Thyroid gland (tissue), 4 donors: ENCODE measurements at regions not wholly inside any gene's neighbourhood (a gene's known extent, or its start where the extent isn't known, plus 50 kb on each side); places are given as distances from the start of the nearest gene placed in this dataset.

ENCODE experiments used
- DNase-seq, 2 donors: peaks; one replicate each; pipeline ENCODE4 v3.0.0-alpha.2; 2019
- H3K27ac ChIP-seq, 3 donors: fragments of 200-600 bp; sonication (generic); 1 replicate in 2 of 3; 2 replicates in 1 of 3; pipeline ENCODE4 v1.5.1; 2016 to 2019; ENCODE audit warnings: mild to moderate bottlenecking in 1 of 3, moderate library complexity in 1 of 3
- H3K27me3 ChIP-seq: fragments of 200-600 bp; sonication (generic); one replicate; pipeline ENCODE4 v1.5.1; 2019
- H3K36me3 ChIP-seq, 2 donors: fragments of 200-600 bp; sonication (generic); one replicate each; pipeline ENCODE4 v1.5.1; 2016 to 2019
- H3K4me1 ChIP-seq, 2 donors: fragments of 200-600 bp; sonication (generic); one replicate each; pipeline ENCODE4 v1.5.1; 2017 to 2019
- H3K4me3 ChIP-seq, 3 donors: fragments of 200-600 bp; sonication (generic); replicated peaks in 1 of 3; 1 replicate in 2 of 3; 2 replicates in 1 of 3; pipeline ENCODE4 v1.5.1; 2016; ENCODE audit warnings: mild to moderate bottlenecking in 1 of 3
- H3K9me3 ChIP-seq: fragments of 200-600 bp; sonication (generic); one replicate; pipeline ENCODE4 v1.5.1; 2017
- POLR2A ChIP-seq, 2 donors: fragments of 450-650 bp; IDR thresholded peaks; one replicate each; pipeline ENCODE4 v1.6.1; 2017; ENCODE audit warnings: antibody characterized with exemption in 2 of 2, mild to moderate bottlenecking in 2 of 2, moderate library complexity in 1 of 2
- WGBS, 2 donors: methylation state at CpG; one replicate each; pipeline ENCODE4 v1.1.5; 2017; 5-methylcytosine and 5-hydroxymethylcytosine counted together
- intact Hi-C: fragments of 100-400 bp; cut with DNase I; formaldehyde crosslinking; loops from one replicate; pipeline ENCODE4 v1.15.1; 2023
- TF ChIP-seq, protein P1 (sequence below), 6 experiments: fragments of 200-600 bp in 3 of 6; fragments of 450-650 bp in 3 of 6; sonication (generic) in 3 of 6; IDR thresholded peaks; one replicate each; pipeline ENCODE4 v1.5.1; 2016 to 2019; ENCODE audit warnings: antibody characterized with exemption in 6 of 6, mild to moderate bottlenecking in 2 of 6, inconsistent platforms in 1 of 6, moderate library complexity in 1 of 6

DNA sequence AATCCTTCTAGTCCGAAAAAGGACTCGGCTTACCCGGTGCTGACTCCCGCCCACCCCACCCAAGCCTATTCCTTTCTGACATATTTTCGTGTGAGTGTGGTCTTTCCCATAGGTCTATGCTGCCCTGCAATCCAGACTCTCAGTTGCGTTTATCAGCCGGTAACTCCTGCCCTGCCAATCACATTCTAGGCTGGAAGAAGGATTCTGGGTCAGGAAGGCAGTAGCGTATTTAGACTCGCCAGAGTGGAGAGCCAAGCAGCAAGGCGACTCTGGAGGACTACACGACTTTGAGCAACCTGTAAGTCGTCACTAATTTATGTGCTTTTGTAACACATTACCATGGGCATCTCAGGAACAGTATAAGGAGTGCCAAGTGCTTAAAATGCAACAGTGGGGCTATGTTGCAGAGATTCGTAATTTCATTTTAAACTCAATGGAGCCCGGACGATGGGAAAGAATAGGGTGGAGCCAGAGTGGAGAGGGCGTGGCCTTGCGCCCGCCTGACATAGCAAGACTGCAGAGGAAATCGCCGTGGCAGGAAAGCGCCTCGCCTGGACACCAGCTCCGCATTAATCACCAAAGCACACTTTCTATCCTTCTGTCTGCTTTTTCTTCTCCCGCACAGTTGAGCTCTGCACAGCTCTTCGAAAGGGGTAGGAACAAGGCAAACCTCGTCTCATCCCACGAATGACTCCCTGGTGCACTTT is 1044.2 kb downstream of the AGBL1 start:
- H3K36me3 ChIP-seq: no peaks in the 10 kb centered on the region
- H3K4me3 ChIP-seq: no peak overlapping the region
- no peak for DNase-seq
- H3K27ac ChIP-seq: no peak overlapping the region
- H3K9me3 ChIP-seq: no peaks in the 10 kb centered on the region
- no peaks in the 10 kb centered on the region for H3K4me1 ChIP-seq
- WGBS, 2 donors: 86 to 90% methylated on average over 27 of the region's 27 CpGs
- H3K27me3 ChIP-seq: no peaks in the 10 kb centered on the region
- intact Hi-C loops: no loop called here
- TF ChIP-seq, protein P1, sequence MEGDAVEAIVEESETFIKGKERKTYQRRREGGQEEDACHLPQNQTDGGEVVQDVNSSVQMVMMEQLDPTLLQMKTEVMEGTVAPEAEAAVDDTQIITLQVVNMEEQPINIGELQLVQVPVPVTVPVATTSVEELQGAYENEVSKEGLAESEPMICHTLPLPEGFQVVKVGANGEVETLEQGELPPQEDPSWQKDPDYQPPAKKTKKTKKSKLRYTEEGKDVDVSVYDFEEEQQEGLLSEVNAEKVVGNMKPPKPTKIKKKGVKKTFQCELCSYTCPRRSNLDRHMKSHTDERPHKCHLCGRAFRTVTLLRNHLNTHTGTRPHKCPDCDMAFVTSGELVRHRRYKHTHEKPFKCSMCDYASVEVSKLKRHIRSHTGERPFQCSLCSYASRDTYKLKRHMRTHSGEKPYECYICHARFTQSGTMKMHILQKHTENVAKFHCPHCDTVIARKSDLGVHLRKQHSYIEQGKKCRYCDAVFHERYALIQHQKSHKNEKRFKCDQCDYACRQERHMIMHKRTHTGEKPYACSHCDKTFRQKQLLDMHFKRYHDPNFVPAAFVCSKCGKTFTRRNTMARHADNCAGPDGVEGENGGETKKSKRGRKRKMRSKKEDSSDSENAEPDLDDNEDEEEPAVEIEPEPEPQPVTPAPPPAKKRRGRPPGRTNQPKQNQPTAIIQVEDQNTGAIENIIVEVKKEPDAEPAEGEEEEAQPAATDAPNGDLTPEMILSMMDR (IDR thresholded peaks at IDR 0.05): no peak
- no peak for TF ChIP-seq POLR2A (IDR thresholded peaks at IDR 0.05)

DNA sequence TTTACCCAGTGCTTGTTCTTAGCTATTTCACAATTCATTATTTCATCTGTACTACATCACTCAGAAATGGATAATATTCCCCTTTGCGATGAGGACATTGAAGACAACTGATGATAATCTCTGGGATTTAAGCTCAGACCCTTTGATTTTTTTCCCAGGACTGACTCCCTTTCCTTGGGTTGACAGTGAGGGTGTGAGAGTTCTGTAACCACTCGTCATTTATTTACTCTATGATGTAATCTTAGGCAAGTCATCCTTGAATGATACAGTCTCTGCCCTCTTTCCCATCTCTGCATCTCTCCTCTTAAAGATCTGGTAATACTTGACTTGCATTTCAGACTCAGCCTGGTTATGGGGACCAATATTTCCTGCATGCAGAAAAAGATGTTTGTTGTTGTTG is 1041.7 kb downstream of the AGBL1 start:
- 51 to 63% methylated on average over 2 of the region's 2 CpGs for WGBS, 2 donors
- no peak for TF ChIP-seq POLR2A (IDR thresholded peaks at IDR 0.05)
- TF ChIP-seq, protein P1 (IDR thresholded peaks at IDR 0.05): no peak
- no peak for DNase-seq
- Histone ChIP-seq H3K9me3 (no peaks in the 10 kb centered on the region), H3K27ac (no peak overlapping the region), H3K36me3 (no peaks in the 10 kb centered on the region), H3K4me1 (no peaks in the 10 kb centered on the region), H3K4me3 (no peak overlapping the region), H3K27me3 (no peaks in the 10 kb centered on the region)
- intact Hi-C loops: no loop called here

GRCh38 chr15:87120555-87120954 is 1040.9 kb downstream of the AGBL1 start:
- H3K4me3 ChIP-seq: no peak overlapping the region
- no peak for TF ChIP-seq POLR2A (IDR thresholded peaks at IDR 0.05)
- TF ChIP-seq, protein P1 (IDR thresholded peaks at IDR 0.05): no peak
- H3K27me3 ChIP-seq: no peaks in the 10 kb centered on the region
- no peaks in the 10 kb centered on the region for H3K4me1 ChIP-seq
- no peaks in the 10 kb centered on the region for H3K36me3 ChIP-seq
- no peaks in the 10 kb centered on the region for H3K9me3 ChIP-seq
- no peak overlapping the region for H3K27ac ChIP-seq
- no peak for DNase-seq
- intact Hi-C loops: no loop called here

GRCh38 chr15:87118846-87119245 is 1039.2 kb downstream of the AGBL1 start:
- no peak for TF ChIP-seq POLR2A (IDR thresholded peaks at IDR 0.05)
- TF ChIP-seq, protein P1 (IDR thresholded peaks at IDR 0.05): no peak
- H3K27me3 ChIP-seq: no peaks in the 10 kb centered on the region
- H3K9me3 ChIP-seq: no peaks in the 10 kb centered on the region
- no peak for DNase-seq
- no peak overlapping the region for H3K4me3 ChIP-seq
- no peaks in the 10 kb centered on the region for H3K36me3 ChIP-seq
- 81 to 88% methylated on average over 4 of the region's 4 CpGs for WGBS, 2 donors
- intact Hi-C loops: no loop called here
- H3K27ac ChIP-seq: no peak overlapping the region
- no peaks in the 10 kb centered on the region for H3K4me1 ChIP-seq

- DNase-seq: peak in 1 of 2 donors; percentile 3
- no peak overlapping the region for H3K27ac ChIP-seq
- 74 to 75% methylated on average over 3 of the region's 3 CpGs for WGBS, 2 donors
- intact Hi-C loops: no loop called here
- no peaks in the 10 kb centered on the region for H3K36me3 ChIP-seq
- no peaks in the 10 kb centered on the region for H3K27me3 ChIP-seq
- no peaks in the 10 kb centered on the region for H3K4me1 ChIP-seq
- no peak overlapping the region for H3K4me3 ChIP-seq
- no peak for TF ChIP-seq POLR2A (IDR thresholded peaks at IDR 0.05)
- TF ChIP-seq, protein P1 (IDR thresholded peaks at IDR 0.05): no peak
- no peaks in the 10 kb centered on the region for H3K9me3 ChIP-seq
These were observed 1038.8 kb downstream of the AGBL1 start for GRCh38 chr15:87118435-87118834.
